NCI-H2196 treated with DMSO at 0.1 percent for 48 hours (cell line): ENCODE measurements at regions not wholly inside any gene's neighbourhood (a gene's known extent, or its start where the extent isn't known, plus 50 kb on each side); places are given as distances from the start of the nearest gene placed in this dataset.
"Not testable (repeated sequence)": the region's sequence is repeated elsewhere in the genome, so short reads cannot be mapped to it uniquely, and the experiment has no call there.

ENCODE experiments used
- DNase-seq: peaks from one replicate; lab custom pipeline; 2025; ENCODE audit not compliant: unreplicated experiment; lab: John Stamatoyannopoulos, UW

- not testable (repeated sequence) for DNase-seq
Measured at GRCh38 chr13:63829609-63830008, 2414.0 kb upstream of the PCDH20 start.

GRCh38 chr13:63821785-63822184, 2406.1 kb upstream of the PCDH20 start:
- DNase-seq = not testable (repeated sequence)

GRCh38 chr13:63811428-63812004, 2395.9 kb upstream of the PCDH20 start:
- not testable (repeated sequence) for DNase-seq

GRCh38 chr13:63791134-63791533, 2375.5 kb upstream of the PCDH20 start:
- DNase-seq = not testable (repeated sequence)

GRCh38 chr13:63774133-63774532, 2358.5 kb upstream of the PCDH20 start:
- DNase-seq = no peak

GRCh38 chr13:63773476-63773875, 2357.8 kb upstream of the PCDH20 start:
- no peak for DNase-seq

GRCh38 chr13:63757683-63758082, 2342.0 kb upstream of the PCDH20 start:
- not testable (repeated sequence) for DNase-seq

- not testable (repeated sequence) for DNase-seq
Measured at GRCh38 chr13:63749857-63750256, 2334.2 kb upstream of the PCDH20 start.

- DNase-seq = not testable (repeated sequence)
Measured at GRCh38 chr13:63741814-63742101, 2326.1 kb upstream of the PCDH20 start.

- no peak for DNase-seq
Measured at GRCh38 chr13:63741029-63741813, 2325.6 kb upstream of the PCDH20 start.

GRCh38 chr13:63739112-63739735, 2323.6 kb upstream of the PCDH20 start:
- DNase-seq = not testable (repeated sequence)

GRCh38 chr13:63737418-63737817, 2321.8 kb upstream of the PCDH20 start:
- no peak for DNase-seq

GRCh38 chr13:63731896-63732295, 2316.2 kb upstream of the PCDH20 start:
- no peak for DNase-seq

- DNase-seq = not testable (repeated sequence)
Measured at GRCh38 chr13:63712159-63712558, 2296.5 kb upstream of the PCDH20 start.

- DNase-seq = no peak
Measured at GRCh38 chr13:63706751-63707150, 2291.1 kb upstream of the PCDH20 start.

- DNase-seq = no peak
Measured at GRCh38 chr13:63704521-63704920, 2288.9 kb upstream of the PCDH20 start.

- no peak for DNase-seq
Measured at GRCh38 chr13:63700350-63700749, 2284.7 kb upstream of the PCDH20 start.

- DNase-seq = no peak
Measured at GRCh38 chr13:63699948-63700347, 2284.3 kb upstream of the PCDH20 start.

- no peak for DNase-seq
Measured at GRCh38 chr13:63696055-63696454, 2280.4 kb upstream of the PCDH20 start.

GRCh38 chr13:63693696-63694095, 2278.0 kb upstream of the PCDH20 start:
- DNase-seq = no peak

- no peak for DNase-seq
Measured at GRCh38 chr13:63691474-63691873, 2275.8 kb upstream of the PCDH20 start.

- DNase-seq = no peak
Measured at GRCh38 chr13:63690672-63691071, 2275.0 kb upstream of the PCDH20 start.
